ENCODE measurements at regions not wholly inside any gene's neighbourhood (a gene's known extent, or its start where the extent isn't known, plus 50 kb on each side); places are given as distances from the start of the nearest gene placed in this dataset.

DNA sequence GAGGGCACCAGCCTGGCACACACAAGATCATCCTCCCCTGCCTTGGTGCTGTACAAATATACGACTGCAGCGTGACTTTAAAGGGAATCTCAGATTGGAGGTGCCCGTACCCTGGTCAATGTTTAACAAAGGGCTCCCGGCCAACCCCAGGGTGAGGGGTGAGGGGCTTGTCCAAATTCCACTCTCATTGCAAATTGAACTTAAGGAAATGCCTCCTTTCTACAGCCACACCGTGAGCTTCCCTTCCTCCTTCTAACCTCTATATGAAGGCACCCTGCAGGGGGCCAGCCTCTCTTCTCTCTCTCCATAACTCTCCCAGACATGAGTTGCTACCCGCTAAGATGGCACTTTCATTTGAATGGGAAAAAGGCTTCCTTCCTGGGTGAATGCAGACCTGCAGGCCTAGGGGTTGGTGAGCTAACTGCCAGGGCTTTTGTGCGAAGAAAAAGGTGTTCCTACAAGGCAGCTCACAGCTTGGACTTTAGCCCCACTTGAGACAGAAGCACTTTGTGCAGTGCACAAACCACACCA lies 76.6 kb downstream of the IRF8 start:
- Histone ChIP-seq H3K79me2 (ENCODE audit: control insufficient read depth, insufficient read depth, low read length) (no peaks in the 10 kb centered on the region), H3K36me3 (ENCODE audit: control insufficient read depth in 2 of 2, extremely low read depth in 1 of 2, insufficient read depth in 2 of 2, low read length in 2 of 2) (no peaks in the 10 kb centered on the region), H4K20me1 (ENCODE audit: control insufficient read depth, extremely low read depth, insufficient read depth, low read length) (no peaks in the 10 kb centered on the region), H3K27ac (ENCODE audit: control insufficient read depth, insufficient read depth, low read length) (no peak overlapping the region), H3K9me3 (ENCODE audit: control insufficient read depth, low read depth, low read length) (peaks cover 4% of the 10 kb centered on the region), H3K9ac (ENCODE audit: control insufficient read depth, extremely low read depth, insufficient read depth, low read length) (no peak overlapping the region), H3K4me1 (ENCODE audit: control insufficient read depth, extremely low read depth, insufficient read depth, low read length) (no peaks in the 10 kb centered on the region), H3K4me2 (ENCODE audit: control insufficient read depth, extremely low read depth, insufficient read depth, low read depth, low read length) (no peak overlapping the region), H2AFZ (ENCODE audit: control insufficient read depth, low read length) (no peak overlapping the region), H3K4me3 (ENCODE audit: control insufficient read depth in 2 of 3, extremely low read depth in 1 of 3, insufficient read depth in 2 of 3, low read depth in 1 of 3, low read length in 3 of 3) (no peak overlapping the region), H3K9me1 (ENCODE audit: control insufficient read depth, extremely low read depth, insufficient read depth, low read length) (no peaks in the 10 kb centered on the region), H3K27me3 (ENCODE audit: control insufficient read depth, extremely low read depth, insufficient read depth, low read length) (no peaks in the 10 kb centered on the region)
- dilution Hi-C loops (cut with MboI; ENCODE audit: extremely low pct_ligation_motif_present, low sequenced_read_pairs), result no loop called here
- DNase-seq (ENCODE audit: low read depth, low spot score) (no peak), FAIRE-seq (no peak)
- TF ChIP-seq EZH2 (IDR thresholded peaks at IDR 0.05; ENCODE audit: low read length), result no peak
- TF ChIP-seq, protein P1, sequence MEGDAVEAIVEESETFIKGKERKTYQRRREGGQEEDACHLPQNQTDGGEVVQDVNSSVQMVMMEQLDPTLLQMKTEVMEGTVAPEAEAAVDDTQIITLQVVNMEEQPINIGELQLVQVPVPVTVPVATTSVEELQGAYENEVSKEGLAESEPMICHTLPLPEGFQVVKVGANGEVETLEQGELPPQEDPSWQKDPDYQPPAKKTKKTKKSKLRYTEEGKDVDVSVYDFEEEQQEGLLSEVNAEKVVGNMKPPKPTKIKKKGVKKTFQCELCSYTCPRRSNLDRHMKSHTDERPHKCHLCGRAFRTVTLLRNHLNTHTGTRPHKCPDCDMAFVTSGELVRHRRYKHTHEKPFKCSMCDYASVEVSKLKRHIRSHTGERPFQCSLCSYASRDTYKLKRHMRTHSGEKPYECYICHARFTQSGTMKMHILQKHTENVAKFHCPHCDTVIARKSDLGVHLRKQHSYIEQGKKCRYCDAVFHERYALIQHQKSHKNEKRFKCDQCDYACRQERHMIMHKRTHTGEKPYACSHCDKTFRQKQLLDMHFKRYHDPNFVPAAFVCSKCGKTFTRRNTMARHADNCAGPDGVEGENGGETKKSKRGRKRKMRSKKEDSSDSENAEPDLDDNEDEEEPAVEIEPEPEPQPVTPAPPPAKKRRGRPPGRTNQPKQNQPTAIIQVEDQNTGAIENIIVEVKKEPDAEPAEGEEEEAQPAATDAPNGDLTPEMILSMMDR (optimal IDR thresholded peaks at IDR 0.05 in 1 of 3, IDR thresholded peaks at IDR 0.05 in 1 of 3, conservative IDR thresholded peaks at IDR 0.05 in 1 of 3; ENCODE audit: extremely low read depth in 1 of 3, insufficient read depth in 2 of 3, low read length in 3 of 3), result no peak

DNA sequence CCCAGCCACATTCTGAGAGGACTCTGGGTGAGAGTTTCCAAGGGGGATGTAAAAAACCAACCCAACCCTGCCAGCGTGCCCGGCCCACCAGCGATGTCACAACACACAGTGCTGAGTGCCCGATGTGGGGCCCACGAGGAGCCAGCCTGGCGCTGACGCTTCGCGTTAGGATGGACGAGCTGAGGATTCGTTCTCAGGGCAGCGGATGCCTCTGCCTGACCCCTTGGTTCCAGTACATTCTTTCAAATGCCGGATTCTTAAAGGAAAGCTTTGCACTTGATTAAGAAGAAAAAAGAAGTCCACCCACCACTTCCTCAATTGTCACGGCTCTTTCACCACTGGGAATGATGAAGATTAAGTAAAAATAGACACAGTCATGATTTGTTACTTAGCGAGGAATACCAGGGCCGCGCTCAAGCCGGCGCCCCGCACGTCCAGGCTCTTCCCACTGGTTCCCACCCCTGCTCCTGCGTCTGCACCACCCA lies 79.4 kb downstream of the IRF8 start:
- Histone ChIP-seq H3K36me3 (ENCODE audit: control insufficient read depth in 2 of 2, extremely low read depth in 1 of 2, insufficient read depth in 2 of 2, low read length in 2 of 2) (no peaks in the 10 kb centered on the region), H2AFZ (ENCODE audit: control insufficient read depth, low read length) (no peak overlapping the region), H3K4me1 (ENCODE audit: control insufficient read depth, extremely low read depth, insufficient read depth, low read length) (no peaks in the 10 kb centered on the region), H3K9me3 (ENCODE audit: control insufficient read depth, low read depth, low read length) (peaks cover 2% of the 10 kb centered on the region), H4K20me1 (ENCODE audit: control insufficient read depth, extremely low read depth, insufficient read depth, low read length) (no peaks in the 10 kb centered on the region), H3K27ac (ENCODE audit: control insufficient read depth, insufficient read depth, low read length) (no peak overlapping the region), H3K9me1 (ENCODE audit: control insufficient read depth, extremely low read depth, insufficient read depth, low read length) (no peaks in the 10 kb centered on the region), H3K9ac (ENCODE audit: control insufficient read depth, extremely low read depth, insufficient read depth, low read length) (no peak overlapping the region), H3K79me2 (ENCODE audit: control insufficient read depth, insufficient read depth, low read length) (no peaks in the 10 kb centered on the region), H3K4me2 (ENCODE audit: control insufficient read depth, extremely low read depth, insufficient read depth, low read depth, low read length) (no peak overlapping the region), H3K27me3 (ENCODE audit: control insufficient read depth, extremely low read depth, insufficient read depth, low read length) (no peaks in the 10 kb centered on the region), H3K4me3 (ENCODE audit: control insufficient read depth in 2 of 3, extremely low read depth in 1 of 3, insufficient read depth in 2 of 3, low read depth in 1 of 3, low read length in 3 of 3) (no peak overlapping the region)
- FAIRE-seq, result no peak
- no peak for DNase-seq (ENCODE audit: low read depth, low spot score)
- dilution Hi-C loops (cut with MboI; ENCODE audit: extremely low pct_ligation_motif_present, low sequenced_read_pairs), result no loop called here
- TF ChIP-seq EZH2 (IDR thresholded peaks at IDR 0.05; ENCODE audit: low read length), result no peak
- TF ChIP-seq, protein P1 (optimal IDR thresholded peaks at IDR 0.05 in 1 of 3, IDR thresholded peaks at IDR 0.05 in 1 of 3, conservative IDR thresholded peaks at IDR 0.05 in 1 of 3; ENCODE audit: extremely low read depth in 1 of 3, insufficient read depth in 2 of 3, low read length in 3 of 3), result no peak

Measured in keratinocyte (primary cell).